ENCODE measurements at regions not wholly inside any gene's neighbourhood (a gene's known extent, or its start where the extent isn't known, plus 50 kb on each side); places are given as distances from the start of the nearest gene placed in this dataset.

DNA sequence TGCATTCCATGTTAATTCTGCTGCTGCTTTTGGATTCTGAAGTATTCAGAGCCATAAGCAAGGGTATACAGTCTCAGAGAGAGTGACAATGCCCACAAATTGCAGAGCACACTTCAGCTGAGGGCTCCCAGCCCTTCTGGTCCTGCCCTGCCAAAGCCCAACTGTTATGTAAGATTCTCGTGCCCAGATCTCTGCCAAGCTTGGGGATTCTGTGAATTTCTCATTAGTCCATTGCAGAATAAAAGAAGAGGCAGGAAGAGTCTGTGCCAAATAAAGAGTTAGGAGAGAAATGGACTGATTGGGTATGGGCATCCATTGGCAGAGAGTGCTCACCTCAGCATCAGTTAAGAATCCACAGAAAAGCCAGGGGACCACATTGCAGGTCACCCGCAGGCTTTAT, 112.0 kb upstream of the PNPT1 start:
- TF ChIP-seq, protein P1, sequence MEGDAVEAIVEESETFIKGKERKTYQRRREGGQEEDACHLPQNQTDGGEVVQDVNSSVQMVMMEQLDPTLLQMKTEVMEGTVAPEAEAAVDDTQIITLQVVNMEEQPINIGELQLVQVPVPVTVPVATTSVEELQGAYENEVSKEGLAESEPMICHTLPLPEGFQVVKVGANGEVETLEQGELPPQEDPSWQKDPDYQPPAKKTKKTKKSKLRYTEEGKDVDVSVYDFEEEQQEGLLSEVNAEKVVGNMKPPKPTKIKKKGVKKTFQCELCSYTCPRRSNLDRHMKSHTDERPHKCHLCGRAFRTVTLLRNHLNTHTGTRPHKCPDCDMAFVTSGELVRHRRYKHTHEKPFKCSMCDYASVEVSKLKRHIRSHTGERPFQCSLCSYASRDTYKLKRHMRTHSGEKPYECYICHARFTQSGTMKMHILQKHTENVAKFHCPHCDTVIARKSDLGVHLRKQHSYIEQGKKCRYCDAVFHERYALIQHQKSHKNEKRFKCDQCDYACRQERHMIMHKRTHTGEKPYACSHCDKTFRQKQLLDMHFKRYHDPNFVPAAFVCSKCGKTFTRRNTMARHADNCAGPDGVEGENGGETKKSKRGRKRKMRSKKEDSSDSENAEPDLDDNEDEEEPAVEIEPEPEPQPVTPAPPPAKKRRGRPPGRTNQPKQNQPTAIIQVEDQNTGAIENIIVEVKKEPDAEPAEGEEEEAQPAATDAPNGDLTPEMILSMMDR (IDR thresholded peaks at IDR 0.05 in 2 of 3, conservative IDR thresholded peaks at IDR 0.05 in 1 of 3; ENCODE audit: control insufficient read depth in 2 of 3, extremely low read depth in 1 of 3, insufficient read depth in 1 of 3, low read depth in 3 of 3, low read length in 3 of 3), result no peak
- TF ChIP-seq CREB1 (IDR thresholded peaks at IDR 0.05; ENCODE audit: low read depth) (no peak), CHD4 (IDR thresholded peaks at IDR 0.05) (no peak), E2F4 (IDR thresholded peaks at IDR 0.05; ENCODE audit: low read depth, low read length) (no peak), BHLHE40 (IDR thresholded peaks at IDR 0.05; ENCODE audit: borderline replicate concordance in 1 of 2, low read depth in 2 of 2, low read length in 1 of 2) (no peak), IRF3 (IDR thresholded peaks at IDR 0.05) (no peak), EZH2 (IDR thresholded peaks at IDR 0.05; ENCODE audit: borderline replicate concordance, control insufficient read depth, low read depth, low read length) (no peak), REST (IDR thresholded peaks at IDR 0.05; ENCODE audit: low read depth, low read length) (no peak), POLR2A (IDR thresholded peaks at IDR 0.05; ENCODE audit: low read depth, low read length) (no peak), SP1 (IDR thresholded peaks at IDR 0.05; ENCODE audit: low read depth, low read length) (no peak)
